ENCODE measurements at regions not wholly inside any gene's neighbourhood (a gene's known extent, or its start where the extent isn't known, plus 50 kb on each side); places are given as distances from the start of the nearest gene placed in this dataset.
"Not testable (repeated sequence)": the region's sequence is repeated elsewhere in the genome, so short reads cannot be mapped to it uniquely, and the experiment has no call there.

DNA sequence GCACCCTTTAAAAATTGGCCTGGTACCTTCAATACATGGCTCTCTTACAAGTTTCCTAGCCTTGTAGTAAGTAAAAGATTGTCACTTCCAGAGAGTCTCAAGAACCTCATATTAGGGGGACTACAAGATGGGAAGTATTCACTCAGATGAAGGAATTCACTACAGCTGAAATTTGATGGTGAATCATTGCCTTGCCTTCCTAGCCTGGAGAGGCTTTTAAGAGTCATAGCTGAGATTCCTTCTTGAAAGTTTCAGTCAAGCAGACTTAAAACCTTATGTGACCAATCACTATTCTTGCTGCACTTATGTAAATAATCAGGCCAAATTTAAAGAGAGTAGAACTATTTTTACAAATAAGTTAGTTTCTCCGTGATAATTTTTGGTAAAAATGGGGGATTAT is 451.6 kb downstream of the TRHDE start:
- DNase-seq (ENCODE audit: low spot score): no peak

DNA sequence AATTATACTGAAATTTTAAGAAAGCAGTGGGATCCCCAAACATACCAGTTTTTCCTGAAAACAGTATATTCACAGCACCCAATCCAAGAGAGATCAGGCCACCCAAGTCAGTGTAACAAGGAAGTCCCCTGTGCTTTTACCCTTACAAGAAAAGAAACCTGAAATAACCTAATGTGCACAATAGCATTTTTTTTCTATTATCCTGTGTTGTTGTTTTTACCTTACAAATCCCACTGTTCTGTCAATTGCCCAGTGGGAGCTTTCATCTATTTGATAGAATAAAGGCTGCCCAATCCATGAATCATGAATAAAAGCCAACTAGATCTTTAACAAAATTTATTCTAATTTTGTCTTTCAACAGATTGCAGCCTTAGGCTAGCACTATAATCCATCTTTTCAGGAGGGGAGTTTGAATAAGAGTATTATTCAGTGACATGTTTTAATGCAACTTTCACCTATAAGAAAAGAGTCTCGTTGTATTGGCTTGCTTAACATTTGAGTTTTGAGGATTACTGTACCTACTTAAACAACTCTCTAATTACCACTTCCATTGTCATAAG is 457.4 kb downstream of the TRHDE start:
- no peak for DNase-seq (ENCODE audit: low spot score)

DNA sequence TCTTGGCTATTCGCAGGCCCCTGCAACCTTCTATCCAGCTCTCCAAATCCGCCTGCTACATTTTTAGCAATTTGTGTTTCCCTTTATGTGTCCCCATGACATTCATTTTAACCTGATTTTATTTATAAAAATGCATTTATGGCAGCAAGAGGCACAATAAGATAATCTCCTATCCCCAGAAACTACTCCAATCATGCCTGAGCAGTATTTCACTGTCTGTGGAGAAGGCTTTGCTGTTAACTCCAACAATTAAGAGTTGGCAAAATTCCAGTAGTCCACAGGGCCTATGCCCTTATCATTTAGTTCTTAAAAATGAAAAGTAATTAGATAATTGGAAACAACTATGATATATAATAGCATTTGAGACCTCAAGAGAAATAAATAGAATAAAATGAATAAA is 462.4 kb downstream of the TRHDE start:
- no peak for DNase-seq (ENCODE audit: low spot score)

DNA sequence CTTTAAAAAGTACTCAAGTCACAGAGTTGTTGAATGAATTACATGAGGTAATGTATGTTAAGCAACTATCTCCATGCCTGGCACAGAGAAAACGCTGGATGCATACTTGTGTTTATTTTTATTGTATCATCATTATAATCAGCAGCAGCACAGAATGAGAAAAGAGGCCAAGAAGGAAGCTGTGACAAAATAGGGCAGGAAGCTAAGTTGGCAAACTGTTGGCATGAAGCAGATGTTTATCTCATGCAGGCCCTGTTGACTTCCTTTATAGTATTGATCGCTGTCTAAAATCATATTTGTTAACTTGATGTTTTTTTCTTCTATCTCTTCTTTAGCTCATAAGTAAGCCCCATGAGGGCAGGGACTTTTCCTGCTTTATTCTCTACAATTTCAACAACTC is 466.6 kb downstream of the TRHDE start:
- DNase-seq (ENCODE audit: low spot score): no peak

DNA sequence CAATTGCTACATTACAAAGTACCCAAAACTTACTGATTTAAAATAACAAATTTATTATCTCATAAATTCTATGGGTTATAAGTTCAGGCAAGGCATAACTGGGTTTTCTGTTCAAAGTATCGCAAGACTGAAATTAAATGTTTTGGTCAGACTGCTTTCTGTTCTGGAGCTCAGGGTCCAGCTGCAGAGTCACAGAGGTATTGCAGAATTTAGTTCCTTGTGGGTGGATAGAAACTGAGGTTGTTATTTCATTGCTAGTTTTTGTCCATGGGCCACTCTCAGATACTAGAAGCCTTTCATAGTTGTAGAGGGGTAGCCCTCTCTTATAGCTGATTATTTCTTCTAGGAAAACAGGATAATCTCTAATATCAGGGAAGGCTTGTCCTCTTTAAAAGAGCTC is 467.9 kb downstream of the TRHDE start:
- DNase-seq (ENCODE audit: low spot score): no peak

DNA sequence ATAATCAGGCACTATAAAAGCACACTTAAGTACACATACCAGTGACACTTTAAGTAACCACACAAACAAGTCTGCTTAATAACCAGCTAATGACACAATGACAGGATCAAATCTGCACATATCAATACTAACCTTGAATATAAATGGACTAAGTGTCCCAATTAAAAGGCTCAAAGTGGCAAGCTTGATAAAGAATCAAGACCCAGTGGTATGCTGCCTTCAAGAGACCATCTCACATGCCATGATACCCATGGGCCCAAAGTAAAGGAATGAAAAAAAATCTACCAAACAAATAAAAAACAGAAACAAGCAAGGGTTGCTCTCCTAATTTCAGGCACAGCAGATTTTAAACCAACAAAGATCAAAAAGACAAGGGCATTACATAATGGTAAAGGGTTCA is 470.4 kb downstream of the TRHDE start:
- DNase-seq (ENCODE audit: low spot score): no peak

DNA sequence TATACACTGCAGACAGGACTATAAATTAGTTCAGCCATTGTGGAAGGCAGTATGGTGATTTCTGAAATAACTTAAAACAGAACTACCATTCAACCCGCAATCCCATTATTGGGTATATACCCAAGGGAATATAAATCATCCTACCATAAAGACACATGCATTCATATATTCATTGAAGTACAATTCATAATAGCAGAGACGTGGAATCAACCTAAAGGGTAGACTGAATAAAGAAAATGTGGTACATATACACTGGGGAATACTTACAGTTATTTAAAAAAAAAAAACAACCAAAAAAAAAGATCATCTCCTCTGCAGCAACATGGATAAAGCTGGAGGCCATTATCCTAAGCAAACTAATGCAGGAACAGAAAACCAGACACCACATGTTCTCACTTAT is 473.9 kb downstream of the TRHDE start:
- no peak for DNase-seq (ENCODE audit: low spot score)

DNA sequence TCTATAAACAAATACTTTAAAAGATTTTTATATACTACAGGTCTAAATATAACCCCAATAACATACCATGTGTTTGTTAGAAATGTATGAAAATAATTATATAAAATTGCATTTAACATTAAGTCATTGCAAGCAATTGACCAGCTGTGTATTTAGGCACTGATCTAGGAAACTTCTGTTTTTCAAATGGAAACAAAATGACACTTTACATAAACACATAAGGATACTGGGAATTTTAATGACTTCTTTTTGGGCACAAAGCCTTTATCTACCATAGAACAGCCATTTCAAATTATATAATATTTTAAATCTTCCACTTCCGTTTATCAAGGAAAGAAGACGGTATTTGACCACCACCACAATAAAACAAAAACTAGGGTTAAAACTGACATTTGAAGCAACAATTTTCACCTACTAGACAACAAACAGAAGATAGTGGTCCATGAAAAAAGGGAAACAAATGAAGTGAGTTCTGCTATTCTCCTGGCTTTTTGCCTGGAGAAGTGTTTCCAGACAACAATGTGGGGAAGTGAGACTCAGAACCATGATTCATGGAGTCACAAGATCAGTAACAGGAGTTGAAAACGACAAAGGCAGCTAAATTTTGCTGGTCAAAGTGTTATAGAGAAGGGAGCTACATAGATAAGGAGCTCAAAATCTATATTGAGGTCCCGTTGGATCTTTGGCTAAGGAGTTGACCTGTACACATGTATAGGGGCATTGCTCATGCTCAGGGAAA is 475.1 kb downstream of the TRHDE start:
- DNase-seq (ENCODE audit: low spot score): no peak

DNA sequence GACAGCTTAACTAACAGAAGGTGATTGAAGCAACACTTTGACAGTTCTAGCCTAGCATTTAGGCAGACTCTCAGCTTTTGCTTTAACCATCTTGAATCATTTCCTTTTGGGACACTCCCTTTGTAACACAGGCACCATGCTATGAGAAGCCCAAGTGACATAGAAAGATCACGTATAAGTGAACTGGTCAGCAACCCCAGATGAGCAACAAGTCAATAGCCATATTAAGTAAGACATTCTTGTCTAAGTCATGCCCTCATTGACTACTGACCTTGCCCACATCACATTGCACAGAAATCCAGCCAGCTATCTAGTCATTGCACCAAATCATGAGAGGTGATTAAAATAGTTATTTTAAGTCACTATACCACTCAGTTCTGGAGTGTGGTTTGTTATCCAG is 476.8 kb downstream of the TRHDE start:
- no peak for DNase-seq (ENCODE audit: low spot score)

DNA sequence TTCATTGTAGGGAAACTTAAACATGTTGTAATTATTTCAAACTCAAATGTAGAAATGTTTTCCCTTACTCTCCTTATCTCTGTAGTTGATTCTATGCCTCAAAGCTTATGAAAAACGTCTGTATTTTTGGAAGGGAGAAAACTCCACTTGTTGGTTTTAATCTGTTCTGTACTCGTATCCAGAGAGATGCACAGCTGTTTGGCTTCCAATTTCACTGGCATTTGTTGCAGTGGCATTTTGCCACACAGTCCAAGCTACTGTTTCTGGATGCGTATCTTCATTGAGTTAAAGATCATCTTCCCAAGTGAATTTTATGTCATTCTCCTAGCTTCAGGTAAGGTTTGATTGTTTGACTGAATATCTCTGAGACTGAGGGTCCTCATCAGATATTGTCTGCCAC is 481.4 kb downstream of the TRHDE start:
- no peak for DNase-seq (ENCODE audit: low spot score)

DNA sequence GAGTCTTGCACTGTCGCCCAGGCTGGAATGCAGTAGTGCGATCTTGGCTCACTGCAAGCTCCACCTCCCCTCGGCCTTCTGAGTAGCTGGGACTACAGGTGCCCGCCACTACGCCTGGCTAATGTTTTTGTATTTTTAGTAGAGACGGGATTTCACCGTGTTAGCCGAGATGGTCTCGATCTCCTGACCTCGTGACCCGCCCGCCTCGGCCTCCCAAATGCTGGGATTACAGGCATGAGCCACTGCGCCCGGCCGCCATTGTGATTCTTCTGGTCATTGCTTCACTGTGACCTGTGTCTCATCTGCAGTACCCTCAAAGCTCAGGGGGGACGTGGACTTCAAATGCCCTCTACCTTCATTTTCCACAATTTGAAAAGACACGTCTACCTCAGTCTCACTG is 481.9 kb downstream of the TRHDE start:
- not testable (repeated sequence) for DNase-seq (ENCODE audit: low spot score)

DNA sequence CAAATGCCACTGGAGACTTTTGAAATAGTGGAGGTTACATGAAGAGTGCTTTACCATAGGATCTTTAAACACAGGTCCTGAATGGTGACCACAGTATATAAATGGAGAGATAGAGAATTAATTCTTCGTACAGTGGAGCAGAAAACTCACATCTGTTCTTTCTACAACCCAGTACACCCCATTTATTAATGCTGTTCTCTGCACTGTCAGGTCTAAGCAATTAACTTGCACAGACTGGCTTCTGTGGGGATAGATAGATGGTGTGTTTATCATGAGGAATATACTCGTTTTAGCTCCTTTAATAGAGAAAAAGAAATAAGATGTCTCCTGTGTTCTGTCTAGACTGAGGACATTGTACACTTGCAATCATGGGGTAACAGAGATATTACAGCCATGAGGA is 494.3 kb downstream of the TRHDE start:
- no peak for DNase-seq (ENCODE audit: low spot score)

DNA sequence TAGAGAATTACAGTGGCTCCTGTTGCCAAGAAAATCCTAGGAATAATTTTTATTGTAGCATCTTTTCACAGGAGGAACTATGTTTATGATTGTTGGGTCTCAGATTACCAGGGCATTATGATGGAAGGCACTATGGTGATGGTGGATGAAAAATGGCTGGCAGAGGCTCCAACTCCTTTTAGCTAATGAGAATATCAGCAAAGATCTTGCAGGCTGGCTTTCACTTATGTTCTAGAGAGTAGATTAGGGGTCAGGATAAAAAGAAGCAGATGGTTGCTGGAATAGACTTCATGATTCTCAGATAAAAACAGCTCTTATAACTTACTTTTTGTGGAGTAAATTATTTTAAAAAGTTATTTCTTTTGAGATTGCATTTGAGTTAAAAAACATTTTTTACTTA is 501.9 kb downstream of the TRHDE start:
- DNase-seq (ENCODE audit: low spot score): no peak

DNA sequence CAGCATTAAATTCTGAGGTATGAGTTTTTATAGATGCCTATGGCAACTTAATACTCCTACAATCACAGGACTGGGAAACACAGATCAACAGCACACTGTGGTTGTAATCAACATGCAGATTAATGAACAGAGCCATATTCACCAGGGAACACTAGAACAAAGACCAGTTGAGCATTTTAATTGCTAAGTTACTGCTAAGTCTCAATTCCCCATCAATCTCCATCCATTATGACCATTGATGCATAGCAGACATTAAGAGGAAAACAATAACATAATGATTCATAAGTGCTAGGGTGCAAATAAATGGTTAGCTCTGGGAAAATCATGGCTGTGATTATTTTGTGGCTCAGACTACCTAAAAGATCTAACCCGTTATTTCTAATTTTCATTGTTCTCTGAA is 505.6 kb downstream of the TRHDE start:
- no peak for DNase-seq (ENCODE audit: low spot score)

DNA sequence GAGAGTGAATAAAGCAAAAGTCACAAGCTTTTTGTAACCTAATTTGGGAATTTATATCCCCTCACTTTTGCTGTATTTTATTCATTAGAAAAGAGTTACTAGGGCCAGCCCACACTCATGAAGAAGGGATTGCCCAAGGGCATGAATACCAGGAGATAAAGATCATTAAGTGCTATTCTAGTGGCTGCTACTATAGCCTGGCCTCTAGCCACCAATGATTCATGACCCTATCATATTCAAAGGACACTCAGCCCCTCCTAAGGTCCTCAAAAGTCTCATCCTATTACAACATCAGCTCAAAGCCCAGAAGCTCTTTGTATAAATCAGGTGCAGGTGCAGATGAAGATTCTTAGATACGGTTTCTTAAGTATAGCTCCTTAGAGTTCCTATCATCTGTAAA is 518.1 kb downstream of the TRHDE start:
- no peak for DNase-seq (ENCODE audit: low spot score)

DNA sequence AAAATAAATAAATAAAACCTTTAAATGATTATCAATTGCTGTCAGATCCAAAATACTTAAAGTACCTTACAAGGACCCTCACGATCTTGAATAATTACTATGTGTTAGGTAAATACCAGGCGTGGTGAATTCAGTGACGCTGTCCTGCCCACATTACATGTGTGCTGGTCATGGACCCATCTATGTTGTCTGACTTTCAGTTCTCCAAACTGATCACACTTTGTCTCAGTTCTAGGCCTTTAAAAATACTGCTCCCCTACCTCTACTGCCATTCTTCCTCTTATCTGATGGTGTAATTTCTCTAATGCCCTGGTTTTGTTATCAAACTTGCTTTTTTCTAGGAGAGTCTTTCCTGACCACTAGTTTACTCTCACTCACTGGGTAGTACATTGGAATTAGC is 520.7 kb downstream of the TRHDE start:
- DNase-seq (ENCODE audit: low spot score): no peak

DNA sequence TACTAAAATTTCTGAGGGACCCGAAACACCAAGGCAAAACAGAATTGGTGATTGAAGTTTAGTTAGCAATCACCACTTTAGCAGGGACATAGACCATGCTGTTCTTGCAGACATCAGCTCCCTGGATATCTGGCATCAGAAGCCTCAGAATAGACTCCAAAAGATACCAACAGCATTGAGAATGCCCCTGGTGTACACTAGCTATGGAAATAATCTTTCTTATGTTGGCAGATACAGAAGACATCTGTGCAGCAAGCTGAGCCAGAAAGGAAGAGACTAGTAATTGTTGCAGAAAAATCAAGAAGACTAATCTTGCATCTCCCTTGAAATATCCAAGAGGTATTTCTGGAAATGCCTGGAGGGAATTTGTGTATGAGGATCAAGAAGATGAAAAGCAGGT is 521.6 kb downstream of the TRHDE start:
- DNase-seq (ENCODE audit: low spot score): no peak

DNA sequence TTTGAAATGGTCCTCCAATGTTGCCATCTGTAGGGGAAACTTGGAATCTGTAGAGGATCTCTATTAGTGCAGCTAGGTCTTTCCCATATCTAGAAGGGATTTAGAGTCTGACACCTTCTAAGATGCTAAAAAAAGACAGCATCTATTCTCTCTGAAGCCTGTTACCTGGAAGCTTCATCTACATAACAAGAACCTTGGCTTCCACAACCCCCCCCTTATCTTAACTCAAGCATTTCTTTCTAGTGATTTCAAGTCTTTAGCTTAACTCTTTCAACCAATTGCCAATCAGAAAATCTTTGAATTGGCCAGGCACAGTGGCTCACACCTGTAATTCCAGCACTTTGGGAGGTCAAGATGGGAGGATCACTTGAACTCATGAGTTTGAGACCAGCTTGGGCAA is 543.3 kb downstream of the TRHDE start:
- no peak for DNase-seq (ENCODE audit: low spot score)

DNA sequence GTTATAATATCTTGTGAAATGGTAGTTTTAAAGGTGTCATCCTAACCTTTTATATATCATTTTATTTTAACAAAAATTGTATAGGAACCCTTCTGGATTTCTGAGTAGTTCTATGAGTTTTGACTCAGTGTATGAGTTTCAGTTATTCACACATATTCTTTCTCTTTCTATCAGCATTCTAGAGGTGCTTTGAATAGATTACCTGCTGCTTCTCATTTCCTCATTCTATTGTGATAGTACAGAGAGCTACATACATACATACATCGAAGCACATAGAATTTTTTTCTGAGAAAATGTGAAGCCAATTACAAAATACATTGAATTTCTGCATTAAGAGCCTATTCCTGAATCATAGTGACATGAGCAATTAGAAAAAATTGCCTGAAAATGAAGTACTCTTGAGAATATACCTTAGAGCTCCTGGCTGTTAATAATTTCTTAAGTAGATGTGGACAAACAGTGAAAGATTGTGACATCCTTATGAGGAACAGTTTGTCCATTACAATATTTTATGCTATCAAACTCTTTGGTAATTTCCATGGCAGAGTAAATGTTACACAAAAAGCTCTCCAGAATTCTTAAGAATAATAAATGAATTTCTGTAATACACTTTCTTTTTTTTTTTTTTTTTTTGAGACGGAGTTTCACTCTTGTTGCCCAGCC is 556.6 kb downstream of the TRHDE start:
- DNase-seq (ENCODE audit: low spot score): no peak

DNA sequence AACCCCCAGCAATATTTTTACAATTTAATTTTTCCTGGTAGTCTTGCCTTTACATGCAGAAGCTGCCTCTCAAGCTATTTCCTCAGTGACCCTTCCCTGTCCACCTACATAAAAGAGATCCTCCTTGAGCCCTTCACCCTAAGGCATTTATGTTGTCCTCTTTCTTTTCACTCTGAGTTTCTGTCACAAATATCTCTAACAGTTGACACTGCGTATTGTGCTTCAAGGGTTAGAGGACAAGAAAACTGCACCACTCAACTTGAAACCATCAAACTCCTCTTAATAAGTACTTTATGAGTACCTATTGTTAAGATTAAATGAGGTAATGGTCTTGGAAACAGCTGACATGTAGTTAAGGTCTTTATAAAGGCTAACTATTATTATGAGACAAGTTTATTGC is 557.7 kb downstream of the TRHDE start:
- DNase-seq (ENCODE audit: low spot score): no peak

DNA sequence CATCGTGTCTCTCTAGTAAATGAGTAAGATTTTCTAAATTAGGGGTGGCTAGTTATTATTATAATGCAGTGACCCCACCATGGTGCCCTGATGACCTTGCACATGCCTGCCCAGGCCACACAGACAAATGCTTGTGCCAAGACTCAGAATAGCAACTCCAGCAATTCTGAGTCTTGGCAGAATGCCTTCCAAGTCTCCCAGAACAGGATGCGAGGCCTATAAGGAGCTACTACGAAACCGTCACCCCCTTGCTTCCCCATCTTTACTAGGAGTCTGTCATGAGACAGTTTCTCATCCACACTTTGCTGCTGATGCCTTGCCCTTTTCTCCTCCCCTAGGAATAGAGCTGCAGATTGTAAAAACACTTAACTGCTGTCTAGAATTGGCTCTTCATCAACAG is 559.9 kb downstream of the TRHDE start:
- no peak for DNase-seq (ENCODE audit: low spot score)

DNA sequence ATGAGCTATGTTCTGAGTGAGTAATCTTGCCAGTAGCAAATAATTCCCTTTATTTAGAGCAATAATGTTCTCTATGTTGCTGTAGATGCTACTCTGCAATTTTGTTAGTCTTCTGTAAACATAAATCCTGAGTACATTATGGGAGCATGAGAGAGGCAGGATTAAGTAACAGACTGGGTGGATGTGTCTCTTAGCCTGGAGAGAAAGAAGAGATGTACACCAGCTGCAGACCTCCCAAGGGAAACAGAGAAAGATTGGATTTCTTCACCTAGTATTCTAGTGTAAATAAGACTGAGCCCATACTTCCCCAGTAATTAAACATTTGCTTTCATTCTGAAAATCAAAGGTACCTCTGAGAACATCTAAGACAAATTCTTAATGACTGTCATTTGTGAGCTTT is 564.0 kb downstream of the TRHDE start:
- no peak for DNase-seq (ENCODE audit: low spot score)

DNA sequence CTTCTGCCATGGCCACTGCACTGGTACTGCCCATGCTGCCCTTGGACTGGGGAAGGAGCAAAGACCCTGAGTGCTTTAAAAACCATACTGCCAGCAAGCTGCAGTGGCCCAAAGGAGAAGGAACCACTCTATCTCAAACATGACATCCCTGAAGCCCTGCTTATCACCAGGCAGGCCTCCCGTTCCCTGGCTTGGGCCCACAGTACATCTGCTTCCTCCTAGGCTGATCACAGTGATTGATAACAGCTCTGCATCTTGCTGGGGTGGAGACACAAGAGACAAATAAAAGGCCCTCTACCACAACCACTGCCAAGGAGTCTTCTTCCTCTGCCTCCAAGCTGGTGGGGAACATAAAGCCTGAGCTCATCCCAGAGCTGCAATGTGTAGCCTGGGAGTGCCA is 567.5 kb downstream of the TRHDE start:
- no peak for DNase-seq (ENCODE audit: low spot score)

DNA sequence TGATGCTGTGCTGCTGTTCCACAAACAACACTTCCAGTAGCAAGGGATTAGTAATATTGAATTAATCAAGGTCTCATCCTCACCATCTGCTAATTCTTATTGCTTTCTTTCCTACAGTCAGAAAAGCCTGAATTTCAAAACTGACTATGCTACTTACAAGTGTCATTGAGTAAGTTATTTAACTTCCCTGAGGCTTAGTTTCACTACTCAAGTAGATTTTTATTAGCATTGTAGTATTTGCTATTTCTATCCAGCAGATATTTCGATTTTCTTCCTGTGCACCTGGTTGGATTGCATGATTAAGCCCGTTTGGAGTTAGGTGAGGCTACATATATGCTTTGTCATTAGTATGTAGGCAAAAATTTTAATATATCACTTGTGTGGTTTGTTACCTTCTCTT is 591.5 kb downstream of the TRHDE start:
- DNase-seq (ENCODE audit: low spot score): no peak
